ENCODE measurements at regions not wholly inside any gene's neighbourhood (a gene's known extent, or its start where the extent isn't known, plus 50 kb on each side); places are given as distances from the start of the nearest gene placed in this dataset.

GRCh38 chr10:52621635-52622079 is 150.9 kb downstream of the MBL2 start:
- Mint-ChIP-seq H3K36me3 (ENCODE audit: low read depth) (no peaks in the 10 kb centered on the region), H3K27ac (no peak overlapping the region), H3K9me3 (ENCODE audit: low read depth) (no peaks in the 10 kb centered on the region), H3K27me3 (no peaks in the 10 kb centered on the region), H3K4me3 (no peak overlapping the region), H3K4me1 (no peaks in the 10 kb centered on the region)
- CTCF ChIA-PET = interaction anchor here (1.0 kb wide), 1 partner anchor 20 kb away, joined by 3 read pairs; no protein-coding TSS in a partner anchor
- ATAC-seq = no peak
- POLR2A ChIA-PET = no interaction called here
- DNase-seq = no peak
- intact Hi-C loops (cut with DNase I, micrococcal nuclease) = no loop called here

GRCh38 chr10:52623761-52624160 is 148.8 kb downstream of the MBL2 start:
- H3K27ac Mint-ChIP-seq = no peak overlapping the region
- no peaks in the 10 kb centered on the region for H3K4me1 Mint-ChIP-seq
- CTCF ChIA-PET = interaction anchor here (0.6 kb wide), 1 partner anchor 20 kb away, joined by 3 read pairs; no protein-coding TSS in a partner anchor
- H3K4me3 Mint-ChIP-seq = no peak overlapping the region
- H3K27me3 Mint-ChIP-seq = no peaks in the 10 kb centered on the region
- intact Hi-C loops (cut with DNase I, micrococcal nuclease) = no loop called here
- DNase-seq = no peak
- POLR2A ChIA-PET = no interaction called here
- H3K9me3 Mint-ChIP-seq (ENCODE audit: low read depth) = no peaks in the 10 kb centered on the region
- ATAC-seq = no peak
- H3K36me3 Mint-ChIP-seq (ENCODE audit: low read depth) = no peaks in the 10 kb centered on the region

- H3K27me3 Mint-ChIP-seq = no peaks in the 10 kb centered on the region
- ChIA-PET POLR2A (no interaction called here), CTCF (no interaction called here)
- H3K36me3 Mint-ChIP-seq (ENCODE audit: low read depth) = no peaks in the 10 kb centered on the region
- intact Hi-C loops (cut with DNase I, micrococcal nuclease) = no loop called here
- H3K9me3 Mint-ChIP-seq (ENCODE audit: low read depth) = peaks cover 2% of the 10 kb centered on the region
- no peak overlapping the region for H3K4me3 Mint-ChIP-seq
- no peak overlapping the region for H3K27ac Mint-ChIP-seq
- DNase-seq = no peak
- no peak for ATAC-seq
- no peaks in the 10 kb centered on the region for H3K4me1 Mint-ChIP-seq
Measured at GRCh38 chr10:52627279-52627678, 145.3 kb downstream of the MBL2 start.

GRCh38 chr10:52631146-52631545 is 141.4 kb downstream of the MBL2 start:
- Mint-ChIP-seq H3K36me3 (ENCODE audit: low read depth) (no peaks in the 10 kb centered on the region), H3K27ac (no peak overlapping the region), H3K4me1 (no peaks in the 10 kb centered on the region), H3K9me3 (ENCODE audit: low read depth) (peaks cover 2% of the 10 kb centered on the region), H3K4me3 (no peak overlapping the region), H3K27me3 (no peaks in the 10 kb centered on the region)
- intact Hi-C loops (cut with DNase I, micrococcal nuclease) = no loop called here
- DNase-seq = no peak
- no peak for ATAC-seq
- CTCF ChIA-PET = no interaction called here
- POLR2A ChIA-PET = no interaction called here

- DNase-seq (no peak), ATAC-seq (no peak)
- ChIA-PET CTCF (no interaction called here), POLR2A (no interaction called here)
- no peak overlapping the region for H3K27ac Mint-ChIP-seq
- no peaks in the 10 kb centered on the region for H3K27me3 Mint-ChIP-seq
- H3K9me3 Mint-ChIP-seq (ENCODE audit: low read depth) = peaks cover 2% of the 10 kb centered on the region
- H3K4me1 Mint-ChIP-seq = no peaks in the 10 kb centered on the region
- H3K36me3 Mint-ChIP-seq (ENCODE audit: low read depth) = no peaks in the 10 kb centered on the region
- H3K4me3 Mint-ChIP-seq = no peak overlapping the region
- intact Hi-C loops (cut with DNase I, micrococcal nuclease) = no loop called here
Measured at GRCh38 chr10:52631648-52632047, 140.9 kb downstream of the MBL2 start.

GRCh38 chr10:52632591-52632990 is 140.0 kb downstream of the MBL2 start:
- H3K27ac Mint-ChIP-seq = no peak overlapping the region
- peaks cover 2% of the 10 kb centered on the region for H3K9me3 Mint-ChIP-seq (ENCODE audit: low read depth)
- no peak for ATAC-seq
- POLR2A ChIA-PET = no interaction called here
- no peaks in the 10 kb centered on the region for H3K36me3 Mint-ChIP-seq (ENCODE audit: low read depth)
- intact Hi-C loops (cut with DNase I, micrococcal nuclease) = no loop called here
- no peak overlapping the region for H3K4me3 Mint-ChIP-seq
- no peaks in the 10 kb centered on the region for H3K27me3 Mint-ChIP-seq
- CTCF ChIA-PET = no interaction called here
- DNase-seq = no peak
- H3K4me1 Mint-ChIP-seq = no peaks in the 10 kb centered on the region

- Mint-ChIP-seq H3K27me3 (no peaks in the 10 kb centered on the region), H3K36me3 (ENCODE audit: low read depth) (no peaks in the 10 kb centered on the region), H3K9me3 (ENCODE audit: low read depth) (peaks cover 3% of the 10 kb centered on the region), H3K4me1 (no peaks in the 10 kb centered on the region), H3K4me3 (no peak overlapping the region), H3K27ac (no peak overlapping the region)
- CTCF ChIA-PET = no interaction called here
- intact Hi-C loops (cut with DNase I, micrococcal nuclease) = no loop called here
- POLR2A ChIA-PET = no interaction called here
- DNase-seq (no peak), ATAC-seq (no peak)
Measured at GRCh38 chr10:52633266-52633665, 139.3 kb downstream of the MBL2 start.

- no peak overlapping the region for H3K4me3 Mint-ChIP-seq
- H3K36me3 Mint-ChIP-seq (ENCODE audit: low read depth) = no peaks in the 10 kb centered on the region
- POLR2A ChIA-PET = no interaction called here
- DNase-seq = no peak
- no peak for ATAC-seq
- peaks cover 1% of the 10 kb centered on the region for H3K9me3 Mint-ChIP-seq (ENCODE audit: low read depth)
- intact Hi-C loops (cut with DNase I, micrococcal nuclease) = no loop called here
- no peaks in the 10 kb centered on the region for H3K27me3 Mint-ChIP-seq
- no peaks in the 10 kb centered on the region for H3K4me1 Mint-ChIP-seq
- CTCF ChIA-PET = no interaction called here
- H3K27ac Mint-ChIP-seq = no peak overlapping the region
Measured at GRCh38 chr10:52635651-52636050, 136.9 kb downstream of the MBL2 start.

GRCh38 chr10:52636874-52637273 is 135.7 kb downstream of the MBL2 start:
- CTCF ChIA-PET = no interaction called here
- DNase-seq (no peak), ATAC-seq (no peak)
- Mint-ChIP-seq H3K36me3 (ENCODE audit: low read depth) (no peaks in the 10 kb centered on the region), H3K27me3 (no peaks in the 10 kb centered on the region), H3K4me3 (no peak overlapping the region), H3K9me3 (ENCODE audit: low read depth) (peaks cover 1% of the 10 kb centered on the region), H3K27ac (no peak overlapping the region), H3K4me1 (no peaks in the 10 kb centered on the region)
- POLR2A ChIA-PET = no interaction called here
- intact Hi-C loops (cut with DNase I, micrococcal nuclease) = no loop called here

- ChIA-PET POLR2A (no interaction called here), CTCF (no interaction called here)
- Mint-ChIP-seq H3K9me3 (ENCODE audit: low read depth) (peaks cover 1% of the 10 kb centered on the region), H3K4me3 (no peak overlapping the region), H3K27ac (no peak overlapping the region), H3K36me3 (ENCODE audit: low read depth) (no peaks in the 10 kb centered on the region), H3K27me3 (no peaks in the 10 kb centered on the region), H3K4me1 (no peaks in the 10 kb centered on the region)
- DNase-seq (no peak), ATAC-seq (no peak)
- intact Hi-C loops (cut with DNase I, micrococcal nuclease) = no loop called here
Measured at GRCh38 chr10:52637592-52637991, 135.0 kb downstream of the MBL2 start.

- intact Hi-C loops (cut with DNase I, micrococcal nuclease) = no loop called here
- DNase-seq (no peak), ATAC-seq (no peak)
- Mint-ChIP-seq H3K4me3 (no peak overlapping the region), H3K36me3 (ENCODE audit: low read depth) (no peaks in the 10 kb centered on the region), H3K27me3 (no peaks in the 10 kb centered on the region), H3K4me1 (no peaks in the 10 kb centered on the region), H3K9me3 (ENCODE audit: low read depth) (peaks cover 1% of the 10 kb centered on the region), H3K27ac (no peak overlapping the region)
- ChIA-PET POLR2A (no interaction called here), CTCF (no interaction called here)
Measured at GRCh38 chr10:52639652-52640051, 132.9 kb downstream of the MBL2 start.

- no peak overlapping the region for H3K4me3 Mint-ChIP-seq
- no peak for DNase-seq
- intact Hi-C loops (cut with DNase I, micrococcal nuclease) = no loop called here
- H3K4me1 Mint-ChIP-seq = no peaks in the 10 kb centered on the region
- H3K27me3 Mint-ChIP-seq = no peaks in the 10 kb centered on the region
- H3K36me3 Mint-ChIP-seq (ENCODE audit: low read depth) = no peaks in the 10 kb centered on the region
- CTCF ChIA-PET = interaction anchor here (1.3 kb wide), 1 partner anchor 21 kb away, joined by 3 read pairs; no protein-coding TSS in a partner anchor
- POLR2A ChIA-PET = no interaction called here
- ATAC-seq = no peak
- H3K27ac Mint-ChIP-seq = no peak overlapping the region
- H3K9me3 Mint-ChIP-seq (ENCODE audit: low read depth) = peaks cover 1% of the 10 kb centered on the region
Measured at GRCh38 chr10:52642208-52642607, 130.4 kb downstream of the MBL2 start.
